Activated gamma-delta T cell treated with Interleukin-2 at 50 U/mL for 16 hours (primary cell): ENCODE measurements at regions not wholly inside any gene's neighbourhood (a gene's known extent, or its start where the extent isn't known, plus 50 kb on each side); places are given as distances from the start of the nearest gene placed in this dataset.

ENCODE experiments used
- DNase-seq: peaks from one replicate; pipeline ENCODE4 v3.0.0-alpha.2; 2020

DNA sequence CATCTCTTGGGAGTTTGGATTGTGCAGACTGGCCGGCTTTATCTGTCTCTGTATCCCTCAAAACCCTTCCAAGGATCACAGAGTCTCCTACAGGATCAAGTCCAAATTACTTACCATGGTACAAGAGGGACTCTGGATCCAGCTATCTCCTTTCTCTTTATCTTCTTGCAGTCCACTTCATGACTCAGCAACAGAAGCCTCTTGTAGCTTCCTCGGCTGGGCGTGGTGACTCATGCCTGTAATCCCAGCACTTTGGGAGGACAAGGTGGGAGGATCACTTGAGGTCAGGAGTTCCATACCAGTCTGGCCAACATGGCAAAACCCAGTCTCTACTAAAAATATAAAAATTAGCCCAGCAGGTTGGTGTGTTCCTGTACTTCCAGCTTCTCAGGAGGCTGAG lies 189.7 kb downstream of the BCAT1 start:
- no peak for DNase-seq

- DNase-seq, result no peak
Observed at GRCh38 chr12:24756479-24757024, 192.3 kb downstream of the BCAT1 start.

DNA sequence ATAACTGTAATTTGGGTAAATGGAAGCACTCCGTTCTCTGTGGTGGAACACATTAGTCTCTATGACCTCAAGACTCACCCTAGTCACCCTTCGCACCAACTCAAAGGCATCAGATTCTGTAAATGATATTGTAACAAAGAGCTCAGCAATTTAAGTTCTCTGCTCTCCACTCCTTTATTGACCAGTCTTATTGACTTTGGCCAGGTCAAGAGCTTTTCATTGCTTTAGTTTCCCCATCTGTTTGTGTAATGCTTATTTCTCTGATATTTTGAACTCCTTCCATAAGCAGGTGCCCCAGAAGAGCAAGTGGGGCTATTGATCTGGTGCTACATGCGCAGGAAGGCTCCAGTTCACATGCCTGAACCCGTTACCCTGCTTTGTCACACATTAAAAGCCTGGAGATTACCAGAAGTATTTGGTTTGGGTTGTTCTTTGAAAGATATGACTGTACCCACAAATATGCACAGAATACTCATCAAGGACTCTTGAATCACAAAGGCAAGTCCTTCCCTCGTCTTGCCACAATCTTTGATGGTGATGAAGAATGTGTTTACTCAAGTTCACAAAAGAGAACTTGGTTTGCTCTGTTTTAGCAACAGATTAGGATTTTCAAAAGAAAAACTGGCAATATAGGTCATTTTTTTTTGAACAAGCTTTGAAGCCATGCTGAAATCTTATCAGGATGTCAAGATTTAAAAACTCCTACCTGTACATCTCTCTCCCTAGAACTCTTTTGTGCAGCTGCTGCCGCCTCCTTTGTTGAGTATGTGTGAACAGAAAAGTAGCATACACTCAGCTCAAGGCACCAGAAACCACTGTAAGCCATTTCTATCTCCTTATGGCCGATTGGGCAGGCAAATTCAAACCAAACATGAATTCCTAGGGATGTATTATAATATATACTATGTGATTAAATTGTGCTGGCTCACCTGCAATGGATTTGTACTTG lies 193.9 kb downstream of the BCAT1 start:
- DNase-seq, result no peak

DNA sequence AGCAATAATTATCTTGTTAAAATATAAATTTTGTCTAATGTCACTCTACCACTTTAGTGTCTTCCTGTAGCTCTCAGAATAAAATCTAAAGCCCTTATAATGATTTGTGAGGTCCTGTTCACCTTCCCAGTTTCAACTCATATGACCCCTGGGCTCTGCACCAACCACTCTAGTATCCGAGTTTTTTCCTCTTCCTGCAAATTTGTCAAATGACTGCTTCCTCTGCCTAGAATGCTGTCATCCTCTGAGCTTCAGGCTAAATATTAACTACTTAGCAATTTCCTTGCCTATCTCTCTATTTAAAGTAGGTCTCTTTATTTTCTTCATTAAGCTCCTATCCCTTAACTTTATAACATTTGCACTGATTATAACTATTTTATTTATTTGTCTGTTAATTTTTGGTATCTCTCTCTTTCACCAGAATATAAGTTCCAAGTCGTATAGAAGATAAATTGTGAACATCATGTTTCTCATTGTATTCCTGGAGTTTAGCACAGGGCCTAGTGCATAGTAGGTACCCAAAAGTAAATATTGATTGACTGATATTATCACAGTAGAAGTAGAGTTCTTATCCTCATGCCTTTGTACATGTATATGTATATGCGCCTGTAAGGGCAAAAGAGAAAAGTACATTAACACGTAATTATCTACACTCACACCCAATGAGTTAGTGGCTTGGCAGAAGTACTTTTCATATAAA lies 196.0 kb downstream of the BCAT1 start:
- DNase-seq, result no peak

DNA sequence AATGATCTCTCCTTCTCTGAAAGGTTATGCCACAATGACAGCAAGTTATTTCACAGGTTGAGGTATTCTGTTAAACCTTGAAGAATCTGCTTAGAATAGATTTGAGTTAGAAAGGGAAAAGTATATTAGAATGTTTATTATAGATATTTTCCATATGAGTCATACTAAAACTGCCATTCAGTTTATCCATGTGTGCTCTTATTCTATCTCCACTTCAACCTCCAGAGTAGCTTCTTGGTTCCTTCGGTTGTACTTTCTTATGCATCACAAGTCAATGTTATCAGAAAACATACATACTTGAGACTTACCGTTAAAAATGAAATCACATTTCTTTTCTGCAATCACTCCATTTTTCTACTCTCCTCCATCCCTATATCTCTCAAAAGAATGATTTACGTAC lies 197.7 kb downstream of the BCAT1 start:
- no peak for DNase-seq

GRCh38 chr12:24750263-24750662 lies 198.6 kb downstream of the BCAT1 start:
- no peak for DNase-seq

GRCh38 chr12:24749171-24749570 lies 199.7 kb downstream of the BCAT1 start:
- no peak for DNase-seq

GRCh38 chr12:24748326-24748725 lies 200.6 kb downstream of the BCAT1 start:
- DNase-seq, result no peak

DNA sequence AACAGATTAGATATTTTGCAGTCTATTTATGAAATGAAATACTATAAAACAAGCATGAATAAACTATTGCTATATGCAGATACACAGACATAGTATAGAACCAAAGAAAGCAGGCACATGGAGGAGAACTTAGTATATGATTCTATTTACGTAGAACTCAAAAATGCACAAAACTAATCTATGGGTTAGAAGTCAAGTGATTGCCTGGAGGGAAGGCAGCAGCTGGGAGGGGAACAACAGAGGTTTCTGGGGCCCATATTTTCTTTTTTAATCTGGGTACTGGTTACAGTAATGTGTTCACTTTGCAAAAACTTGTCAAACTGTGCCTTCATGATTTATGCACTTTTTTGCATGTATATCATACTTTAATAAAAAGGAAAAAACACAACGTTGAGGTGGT lies 202.0 kb downstream of the BCAT1 start:
- DNase-seq, result no peak

DNA sequence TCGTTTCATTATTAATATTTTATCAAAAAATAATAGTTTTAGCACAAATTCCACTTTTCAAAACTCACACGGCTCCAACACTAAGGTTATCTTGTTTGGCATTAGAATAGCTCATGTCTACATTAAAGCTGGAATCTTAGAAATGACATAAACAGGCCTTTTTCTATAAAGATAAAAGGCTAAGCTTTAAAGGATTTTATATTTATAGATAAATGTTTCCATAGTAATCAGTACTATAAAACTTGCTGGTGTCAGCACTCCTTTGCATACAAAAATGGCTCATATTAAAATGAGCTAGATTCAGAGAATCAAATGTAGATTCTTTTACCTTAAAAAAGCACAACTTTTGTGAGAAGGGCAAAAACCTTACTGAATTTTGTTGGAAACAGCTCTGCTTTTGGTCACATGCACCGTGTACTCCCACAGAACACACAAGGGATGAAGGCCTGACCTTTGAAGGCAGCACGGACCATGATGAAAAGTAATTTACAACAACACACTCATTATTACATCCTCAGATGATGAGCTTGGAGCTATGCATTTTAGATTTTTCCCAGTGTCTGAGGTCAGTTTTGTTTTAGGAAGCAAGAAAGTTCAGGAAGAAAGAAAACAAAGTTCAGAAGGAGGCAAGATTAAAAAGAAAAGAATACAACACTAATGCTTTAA lies 202.8 kb downstream of the BCAT1 start:
- DNase-seq, result no peak

GRCh38 chr12:24743941-24744793 lies 204.7 kb downstream of the BCAT1 start:
- DNase-seq, result no peak

- DNase-seq, result no peak
Observed at GRCh38 chr12:24742378-24742777, 206.5 kb downstream of the BCAT1 start.

- no peak for DNase-seq
Observed at GRCh38 chr12:24741216-24741615, 207.7 kb downstream of the BCAT1 start.

DNA sequence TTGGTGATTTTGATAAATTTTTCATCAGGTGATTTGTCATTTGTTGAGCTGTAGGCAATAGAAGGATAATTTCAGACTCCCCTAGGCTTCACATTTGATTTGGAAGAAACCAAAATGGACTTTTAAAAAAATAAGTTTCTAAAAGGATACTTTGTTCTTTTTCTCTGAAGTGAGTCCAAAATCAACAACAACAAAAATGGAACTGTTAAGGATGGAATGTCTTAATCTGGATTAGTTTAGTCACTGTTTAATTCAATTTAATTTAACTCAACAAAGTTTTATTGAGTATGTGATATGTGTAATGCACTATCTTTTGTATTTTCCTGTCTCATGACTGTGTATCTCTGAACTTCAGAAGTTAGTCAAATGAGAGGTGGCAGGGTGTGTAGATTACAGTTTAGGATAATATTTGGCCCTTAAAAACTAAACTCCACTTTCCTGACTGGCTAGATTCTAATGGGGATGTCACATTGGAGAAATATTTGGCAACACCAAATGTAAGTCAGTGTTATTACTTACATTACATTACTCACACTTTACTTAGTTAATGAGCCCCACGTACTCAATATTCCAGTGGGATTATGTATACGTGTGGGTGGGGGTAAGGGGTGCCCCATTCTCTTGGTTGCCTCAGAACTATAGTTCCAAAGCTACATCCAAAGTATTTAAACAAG lies 209.7 kb downstream of the BCAT1 start:
- no peak for DNase-seq

DNA sequence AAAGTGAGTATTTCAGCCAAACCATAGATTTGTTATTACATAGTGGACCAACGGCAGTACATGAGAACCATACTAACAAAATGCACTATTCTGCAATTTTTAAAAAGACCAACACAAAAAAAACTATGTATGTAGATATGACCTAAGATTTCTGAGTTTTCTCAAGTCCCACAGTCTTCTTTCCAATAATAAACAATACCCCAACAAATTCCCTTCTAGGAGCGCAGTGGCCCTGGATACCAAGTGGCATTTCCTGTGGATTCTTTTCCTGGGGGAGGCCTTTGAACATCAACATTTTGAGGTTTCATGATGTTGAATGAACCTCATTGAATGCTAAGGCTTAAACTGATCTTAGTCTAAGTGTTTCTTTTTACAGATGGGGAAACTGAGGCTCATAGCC lies 210.5 kb downstream of the BCAT1 start:
- DNase-seq, result no peak

DNA sequence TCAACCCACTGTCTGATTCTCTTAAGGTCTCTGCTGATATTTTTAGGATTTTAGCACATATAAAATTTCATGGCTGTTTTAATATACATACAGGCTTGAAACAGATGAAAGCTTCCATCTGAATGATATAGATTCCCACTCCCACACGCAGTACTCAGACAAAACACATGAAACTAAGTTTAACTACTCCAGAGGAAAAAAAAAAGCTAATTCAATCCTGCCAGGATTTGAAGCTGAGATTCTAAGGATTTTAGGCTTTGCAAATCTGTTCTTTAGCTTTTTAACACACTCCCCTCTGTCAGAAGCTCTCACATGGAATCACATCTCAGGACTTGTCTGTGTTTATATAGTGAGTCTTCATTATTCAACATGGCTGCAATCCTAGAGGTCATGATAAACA lies 217.3 kb downstream of the BCAT1 start:
- DNase-seq, result no peak

GRCh38 chr12:24730489-24730896 lies 218.4 kb downstream of the BCAT1 start:
- no peak for DNase-seq

DNA sequence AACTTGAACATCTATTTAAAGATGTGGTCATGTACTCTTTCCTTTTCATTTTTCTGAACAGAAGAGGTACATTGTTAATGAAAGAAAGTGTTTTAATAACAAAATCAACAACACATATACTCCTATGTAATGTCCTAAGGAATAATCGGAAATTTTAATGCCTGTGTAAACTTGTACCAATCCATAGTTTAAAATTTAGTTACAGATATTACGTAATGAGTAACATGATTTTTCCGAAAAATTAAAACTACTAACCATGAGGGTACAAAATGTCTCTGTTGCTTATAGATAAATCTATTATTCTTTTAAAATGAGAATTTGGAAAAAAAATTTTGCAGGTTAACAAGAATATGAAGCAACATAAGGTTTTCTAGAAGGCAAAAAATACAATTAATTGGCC lies 220.1 kb downstream of the BCAT1 start:
- no peak for DNase-seq

DNA sequence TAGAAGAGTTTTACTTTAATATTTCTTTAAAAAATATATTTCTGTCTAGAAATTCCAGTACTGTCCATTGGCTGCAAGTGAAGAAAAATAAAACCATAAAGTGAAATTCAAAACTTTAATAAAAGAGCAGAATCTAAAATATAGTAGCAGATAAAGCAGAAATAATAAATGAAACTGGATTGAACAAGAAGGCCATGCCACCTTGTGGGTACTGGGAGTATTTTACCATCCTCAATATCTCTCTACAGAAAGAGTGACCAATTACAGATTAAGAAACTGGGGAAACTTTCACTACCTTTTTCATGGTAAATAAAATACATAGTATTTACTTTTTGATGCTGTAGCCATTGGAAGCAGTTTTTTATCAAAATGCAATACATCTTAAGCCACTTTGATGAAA lies 220.5 kb downstream of the BCAT1 start:
- DNase-seq, result no peak

DNA sequence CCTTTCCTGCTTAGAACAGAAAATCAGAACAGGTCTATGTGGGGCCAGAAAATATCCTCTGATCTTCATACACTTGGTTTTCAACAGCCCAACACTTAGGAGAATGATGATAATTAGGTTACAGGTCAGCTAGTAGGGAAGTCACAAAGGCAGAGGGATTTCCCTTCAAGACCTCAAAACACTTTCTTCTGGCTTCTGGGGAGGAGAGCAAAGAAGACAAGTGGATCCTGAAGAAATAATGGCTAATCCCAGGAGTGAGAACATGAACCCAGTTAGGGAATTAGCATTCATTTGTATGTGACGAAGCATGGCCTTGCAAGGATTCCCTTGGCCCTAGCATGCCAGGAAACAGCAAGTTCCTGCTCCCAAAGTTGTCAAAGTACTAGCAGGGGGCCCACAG lies 223.3 kb downstream of the BCAT1 start:
- no peak for DNase-seq

GRCh38 chr12:24724814-24725213 lies 224.1 kb downstream of the BCAT1 start:
- DNase-seq, result no peak

DNA sequence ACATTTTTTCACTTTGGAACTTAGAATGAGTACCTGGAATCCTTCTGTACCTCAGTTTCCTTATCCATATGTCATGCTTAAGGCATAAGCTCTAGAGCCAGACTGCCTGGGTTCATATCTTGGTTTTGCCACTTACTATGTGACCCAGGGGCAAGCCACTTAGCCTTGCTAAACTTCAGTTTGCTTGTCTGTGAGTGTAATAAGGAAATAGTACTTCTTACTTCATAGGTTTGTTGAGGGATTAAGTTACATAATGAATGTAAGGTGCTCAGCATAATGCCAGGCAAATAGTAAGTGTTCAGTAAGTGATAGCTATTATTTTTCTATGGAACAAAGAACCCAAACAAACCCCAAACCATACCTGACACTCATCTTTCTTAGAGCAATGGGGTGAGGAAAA lies 225.1 kb downstream of the BCAT1 start:
- DNase-seq, result no peak
